ENCODE measurements at regions not wholly inside any gene's neighbourhood (a gene's known extent, or its start where the extent isn't known, plus 50 kb on each side); places are given as distances from the start of the nearest gene placed in this dataset.

- Histone ChIP-seq H3K9me3 (ENCODE audit: low read length) (no peaks in the 10 kb centered on the region), H3K36me3 (replicated peaks in 1 of 2; ENCODE audit: control insufficient read depth in 1 of 2, insufficient read depth in 2 of 2, low read length in 2 of 2) (no peaks in the 10 kb centered on the region), H2AFZ (ENCODE audit: low read length) (no peak overlapping the region), H3K4me3 (replicated peaks in 1 of 3; ENCODE audit: insufficient read depth in 1 of 3, low read depth in 2 of 3, low read length in 3 of 3) (no peak overlapping the region), H3K4me1 (ENCODE audit: insufficient read depth, low read length) (peaks cover 18% of the 10 kb centered on the region), H4K20me1 (ENCODE audit: insufficient read depth, low read length) (no peaks in the 10 kb centered on the region), H3K27ac (ENCODE audit: extremely low read length, insufficient read depth, low read length) (no peak overlapping the region), H3K79me2 (ENCODE audit: insufficient read depth, low read length) (no peaks in the 10 kb centered on the region), H3K9ac (ENCODE audit: insufficient read depth, low read depth, low read length) (no peak overlapping the region), H3K27me3 (ENCODE audit: control insufficient read depth in 1 of 2, insufficient read depth in 2 of 2, low read length in 2 of 2) (peaks cover 0 to 1% of the 10 kb centered on the region in 2 experiments; a peak in 1 of 5 replicates), H3K4me2 (ENCODE audit: low read depth, low read length) (no peak overlapping the region)
- TF ChIP-seq CBX1 (IDR thresholded peaks at IDR 0.05; ENCODE audit: low read depth) (no peak), PAF1 (CRISPR knock-in tag; IDR thresholded peaks at IDR 0.05) (no peak), GLI4 (CRISPR knock-in tag; IDR thresholded peaks at IDR 0.05; ENCODE audit: borderline replicate concordance) (no peak), ZNF510 (CRISPR knock-in tag; IDR thresholded peaks at IDR 0.05; ENCODE audit: low read depth) (no peak), HMGA1 (CRISPR knock-in tag; conservative IDR thresholded peaks at IDR 0.05) (no peak), ZBTB21 (CRISPR knock-in tag; IDR thresholded peaks at IDR 0.05) (no peak), ZNF180 (CRISPR knock-in tag; IDR thresholded peaks at IDR 0.05; ENCODE audit: borderline replicate concordance, low read depth) (no peak), ZNF629 (CRISPR knock-in tag; conservative IDR thresholded peaks at IDR 0.05) (no peak), SMAD3 (CRISPR knock-in tag; IDR thresholded peaks at IDR 0.05) (no peak), RFX5 (IDR thresholded peaks at IDR 0.05; ENCODE audit: low read depth, low read length) (no peak)
- TF ChIP-seq, protein P1, sequence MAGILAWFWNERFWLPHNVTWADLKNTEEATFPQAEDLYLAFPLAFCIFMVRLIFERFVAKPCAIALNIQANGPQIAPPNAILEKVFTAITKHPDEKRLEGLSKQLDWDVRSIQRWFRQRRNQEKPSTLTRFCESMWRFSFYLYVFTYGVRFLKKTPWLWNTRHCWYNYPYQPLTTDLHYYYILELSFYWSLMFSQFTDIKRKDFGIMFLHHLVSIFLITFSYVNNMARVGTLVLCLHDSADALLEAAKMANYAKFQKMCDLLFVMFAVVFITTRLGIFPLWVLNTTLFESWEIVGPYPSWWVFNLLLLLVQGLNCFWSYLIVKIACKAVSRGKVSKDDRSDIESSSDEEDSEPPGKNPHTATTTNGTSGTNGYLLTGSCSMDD (CRISPR knock-in tag; IDR thresholded peaks at IDR 0.05): no peak
- DNase-seq (ENCODE audit: low spot score) (no peak), ATAC-seq (no peak), FAIRE-seq (no peak)
- intact Hi-C loops (cut with micrococcal nuclease; ENCODE audit: unreplicated experiment): no loop called here
- ChIA-PET POLR2A (no interaction called here), CTCF (ENCODE audit: low intra/inter-chr PET ratio, low total read pairs) (no interaction called here)
- no TSS peak for BruUV-seq (replicated peaks)
- in situ Hi-C loops (cut with HindIII; ENCODE audit: extremely low pct_ligation_motif_present, low pct_unique_long_range_greater_than_20kb): no loop called here
- WGBS (ENCODE audit: low lambda C conversion rate): 73% methylated on average over 33 of the region's 33 CpGs
Measured at GRCh38 chr13:99894840-99895443, 76.6 kb downstream of the ZIC5 start.
